PC-3 (cell line): ENCODE measurements at regions not wholly inside any gene's neighbourhood (a gene's known extent, or its start where the extent isn't known, plus 50 kb on each side); places are given as distances from the start of the nearest gene placed in this dataset.

Experiments used
- ATAC-seq: fragments of 200-7000 bp; cut with Tn5 transposase; 2 replicates; pipeline ENCODE4 v1.9.1; 2020; ENCODE audit warnings: mild to moderate bottlenecking, moderate library complexity
- BruUV-seq: library from RNA; stranded (reverse); fragments of 400-500 nt; replicated peaks from 2 replicates; lab custom pipeline; 2021; lab: Mats Ljungman, UMichigan
- CTCF ChIA-PET: fragments of 300-600 bp; sonication (Branson Sonifier 250); formaldehyde crosslinking; loops from one replicate; lab custom pipeline; 2022; ENCODE audit warnings: antibody characterized with exemption; lab: Charles Lee
- POLR2A ChIA-PET: fragments of 300-600 bp; sonication (Branson Sonifier 250); formaldehyde crosslinking; loops from one replicate; lab custom pipeline; 2022; ENCODE audit warnings: antibody characterized with exemption; ENCODE audit not compliant: unreplicated experiment; lab: Charles Lee
- DNase-seq: peaks from one replicate; pipeline ENCODE4 v3.0.0-alpha.2; 2015
- H2AFZ ChIP-seq: fragments of 300-600 bp; sonication (generic); 2 replicates; pipeline ENCODE4 v1.6.0; 2016; ENCODE audit warnings: antibody characterized with exemption, low read length
- H3F3A ChIP-seq: fragments of 300-600 bp; sonication (generic); one replicate; pipeline ENCODE4 v1.6.0; 2017; ENCODE audit warnings: antibody characterized with exemption, low read length, control low read depth, mild to moderate bottlenecking; ENCODE audit not compliant: unreplicated experiment
- H3K27ac ChIP-seq: fragments of 300-600 bp; sonication (generic); 2 replicates; pipeline ENCODE4 v1.5.1; 2016; ENCODE audit warnings: mild to moderate bottlenecking, low read length
- H3K27me3 ChIP-seq: fragments of 300-600 bp; sonication (generic); 2 replicates; pipeline ENCODE4 v1.6.1; 2016; ENCODE audit warnings: low read length, mixed read lengths
- H3K36me3 ChIP-seq: fragments of 300-600 bp; sonication (generic); 2 replicates; pipeline ENCODE4 v1.6.1; 2016; ENCODE audit warnings: low read depth, mixed run types, low read length, mixed read lengths
- H3K4me1 ChIP-seq: fragments of 300-600 bp; sonication (generic); 2 replicates; pipeline ENCODE4 v1.5.1; 2016; ENCODE audit warnings: low read length; ENCODE audit not compliant: insufficient read depth
- H3K4me2 ChIP-seq: fragments of 300-600 bp; sonication (generic); 2 replicates; pipeline ENCODE4 v1.6.0; 2016; ENCODE audit warnings: low read length
- H3K4me3 ChIP-seq: fragments of 300-600 bp; sonication (generic); 2 replicates; pipeline ENCODE4 v1.5.1; 2016; ENCODE audit warnings: mild to moderate bottlenecking, low read length, mixed read lengths
- H3K79me2 ChIP-seq: fragments of 300-600 bp; sonication (generic); 2 replicates; pipeline ENCODE4 v1.6.1; 2017; ENCODE audit warnings: low read length, mixed read lengths
- H3K9ac ChIP-seq: fragments of 300-600 bp; sonication (generic); 2 replicates; pipeline ENCODE4 v1.6.0; 2016; ENCODE audit warnings: mild to moderate bottlenecking, low read length
- H3K9me2 ChIP-seq: fragments of 300-600 bp; sonication (generic); replicated peaks from 2 replicates; pipeline ENCODE4 v1.6.1; 2016; ENCODE audit warnings: mixed run types, low read length, mixed read lengths
- H3K9me3 ChIP-seq: fragments of 300-600 bp; sonication (generic); 2 replicates; pipeline ENCODE4 v1.6.1; 2016; ENCODE audit warnings: low read length, mixed read lengths
- H4K20me1 ChIP-seq: fragments of 300-600 bp; sonication (generic); 2 replicates; pipeline ENCODE4 v1.6.1; 2016; ENCODE audit warnings: low read length, mixed read lengths
- CTCF ChIP-seq: fragments of 300-600 bp; sonication (generic); conservative IDR thresholded peaks from 2 replicates; pipeline ENCODE4 v1.5.1; 2017; ENCODE audit warnings: antibody characterized with exemption, low read depth, mild to moderate bottlenecking, low read length
- EZH2 ChIP-seq: fragments of 300-600 bp; sonication (generic); IDR thresholded peaks from one replicate; pipeline ENCODE4 v1.6.1; 2017; ENCODE audit warnings: antibody characterized with exemption, mild to moderate bottlenecking, low read length; ENCODE audit not compliant: unreplicated experiment
- EZH2phosphoT487 ChIP-seq: fragments of 300-600 bp; sonication (generic); IDR thresholded peaks from 2 replicates; pipeline ENCODE4 v1.6.1; 2018; ENCODE audit warnings: mild to moderate bottlenecking, antibody characterized with exemption, low read length, borderline replicate concordance
- intact Hi-C: fragments of 100-400 bp; cut with micrococcal nuclease; formaldehyde crosslinking; loops from 2 replicates; pipeline ENCODE4 v1.9.0; 2023

- no peaks in the 10 kb centered on the region for H3K79me2 ChIP-seq
- no peak overlapping the region for H3K4me3 ChIP-seq
- ChIA-PET CTCF (no interaction called here), POLR2A (no interaction called here)
- H3K27ac ChIP-seq, result no peak overlapping the region
- no peaks in the 10 kb centered on the region for H3K27me3 ChIP-seq
- H3F3A ChIP-seq, result no peaks in the 10 kb centered on the region
- ATAC-seq, result no peak
- H3K9ac ChIP-seq, result no peak overlapping the region
- no peak for DNase-seq
- no peaks in the 10 kb centered on the region for H4K20me1 ChIP-seq
- no peaks in the 10 kb centered on the region for H3K36me3 ChIP-seq
- H3K9me2 ChIP-seq, result no peaks in the 10 kb centered on the region
- no TSS peak for BruUV-seq
- intact Hi-C loops, result no loop called here
- no peak overlapping the region for H2AFZ ChIP-seq
- H3K9me3 ChIP-seq, result no peaks in the 10 kb centered on the region
- H3K4me2 ChIP-seq, result no peak overlapping the region
- TF ChIP-seq EZH2 (no peak), CTCF (no peak), EZH2phosphoT487 (no peak)
- no peaks in the 10 kb centered on the region for H3K4me1 ChIP-seq
These were observed 78.3 kb downstream of the CBLN1 start for GRCh38 chr16:49203361-49203760.

GRCh38 chr16:49201118-49201517 lies 80.5 kb downstream of the CBLN1 start:
- no peak for DNase-seq
- Histone ChIP-seq H2AFZ (no peak overlapping the region), H3K9ac (no peak overlapping the region), H4K20me1 (no peaks in the 10 kb centered on the region), H3K4me1 (no peaks in the 10 kb centered on the region), H3K27me3 (no peaks in the 10 kb centered on the region), H3K4me3 (no peak overlapping the region), H3K27ac (no peak overlapping the region), H3K36me3 (no peaks in the 10 kb centered on the region), H3K79me2 (no peaks in the 10 kb centered on the region), H3K4me2 (no peak overlapping the region), H3K9me3 (no peaks in the 10 kb centered on the region), H3K9me2 (no peaks in the 10 kb centered on the region), H3F3A (no peaks in the 10 kb centered on the region)
- no TSS peak for BruUV-seq
- no peak for ATAC-seq
- intact Hi-C loops, result no loop called here
- ChIA-PET CTCF (no interaction called here), POLR2A (interaction anchor here (0.7 kb wide), 1 partner anchor 184 kb away, joined by 4 read pairs; no protein-coding TSS in a partner anchor)
- TF ChIP-seq CTCF (no peak), EZH2phosphoT487 (no peak), EZH2 (no peak)

- Histone ChIP-seq H3K27ac (no peak overlapping the region), H2AFZ (no peak overlapping the region), H3K4me1 (no peaks in the 10 kb centered on the region), H3K9ac (no peak overlapping the region), H3K4me2 (no peak overlapping the region), H4K20me1 (no peaks in the 10 kb centered on the region), H3K79me2 (no peaks in the 10 kb centered on the region), H3K4me3 (no peak overlapping the region), H3K9me3 (no peaks in the 10 kb centered on the region), H3F3A (no peaks in the 10 kb centered on the region), H3K27me3 (no peaks in the 10 kb centered on the region), H3K36me3 (no peaks in the 10 kb centered on the region), H3K9me2 (no peaks in the 10 kb centered on the region)
- CTCF ChIA-PET, result no interaction called here
- BruUV-seq, result no TSS peak
- DNase-seq (no peak), ATAC-seq (no peak)
- TF ChIP-seq EZH2 (no peak), CTCF (no peak), EZH2phosphoT487 (no peak)
- intact Hi-C loops, result no loop called here
- POLR2A ChIA-PET, result interaction anchor here (0.7 kb wide), 1 partner anchor 183 kb away, joined by 4 read pairs; no protein-coding TSS in a partner anchor
These were observed 81.3 kb downstream of the CBLN1 start for GRCh38 chr16:49200223-49200820.
